Neural cell (in vitro differentiated cells): ENCODE measurements at regions not wholly inside any gene's neighbourhood (a gene's known extent, or its start where the extent isn't known, plus 50 kb on each side); places are given as distances from the start of the nearest gene placed in this dataset.

Source experiments
- H2AFZ ChIP-seq: fragments of 200-600, 300-800 bp; sonication (generic), shearing (Covaris generic); 2 replicates; pipeline ENCODE4 v1.6.0; 2014; ENCODE audit warnings: low read depth, mild to moderate bottlenecking, antibody characterized with exemption, low read length, moderate library complexity
- H3F3A ChIP-seq: fragments of 200-600 bp; shearing (Covaris generic); 2 replicates; pipeline ENCODE4 v1.6.1; 2016; ENCODE audit warnings: mild to moderate bottlenecking, moderate library complexity, mixed read lengths, antibody characterized with exemption, low read length; ENCODE audit not compliant: insufficient read depth, poor library complexity, severe bottlenecking
- H3K27ac ChIP-seq: fragments of 200-600, 300-800 bp; sonication (generic), shearing (Covaris generic); 2 replicates; pipeline ENCODE4 v1.5.1; 2014; ENCODE audit warnings: mild to moderate bottlenecking, low read length, moderate library complexity
- H3K27me3 ChIP-seq: fragments of 300-800, 200-600 bp; sonication (generic), shearing (Covaris generic); 2 replicates; pipeline ENCODE4 v1.6.0; 2014; ENCODE audit warnings: mild to moderate bottlenecking, low read depth, low read length, moderate library complexity; ENCODE audit not compliant: insufficient read depth
- H3K36me3 ChIP-seq: fragments of 300-800, 200-600 bp; sonication (generic), shearing (Covaris generic); 2 replicates; pipeline ENCODE4 v1.5.1; 2014; ENCODE audit warnings: mild to moderate bottlenecking, antibody characterized with exemption, low read length, moderate library complexity; ENCODE audit not compliant: insufficient read depth
- H3K4me2 ChIP-seq: fragments of 300-800, 200-600 bp; sonication (generic), shearing (Covaris generic); 2 replicates; pipeline ENCODE4 v1.6.0; 2014; ENCODE audit warnings: mild to moderate bottlenecking, low read length
- H3K4me3 ChIP-seq: fragments of 300-800, 200-600 bp; sonication (generic), shearing (Covaris generic); 2 replicates; pipeline ENCODE4 v1.5.1; 2014; ENCODE audit warnings: mild to moderate bottlenecking, low read length, moderate library complexity
- H3K79me2 ChIP-seq: fragments of 200-600 bp; shearing (Covaris generic); replicated peaks from 2 replicates; pipeline ENCODE4 v1.6.0; 2014; ENCODE audit warnings: mild to moderate bottlenecking, low read length, moderate library complexity; ENCODE audit not compliant: insufficient read depth
- H3K9ac ChIP-seq: fragments of 300-800, 200-600 bp; sonication (generic), shearing (Covaris generic); 2 replicates; pipeline ENCODE4 v1.6.1; 2016; ENCODE audit warnings: mild to moderate bottlenecking, low read length, mixed read lengths
- H3K9me2 ChIP-seq: fragments of 200-600 bp; shearing (Covaris generic); 2 replicates; pipeline ENCODE4 v1.6.1; 2016; ENCODE audit warnings: mild to moderate bottlenecking, low read length, mixed read lengths; ENCODE audit not compliant: insufficient read depth
- H3K9me3 ChIP-seq: fragments of 200-600, 300-800 bp; sonication (generic), shearing (Covaris generic); 2 replicates; pipeline ENCODE4 v1.6.1; 2016; ENCODE audit warnings: mild to moderate bottlenecking, mixed run types, low read length, moderate library complexity, mixed read lengths
- H4K20me1 ChIP-seq: fragments of 200-600 bp; shearing (Covaris generic); 2 replicates; pipeline ENCODE4 v1.6.1; 2016; ENCODE audit warnings: mild to moderate bottlenecking, mixed run types; ENCODE audit not compliant: insufficient read depth
- CTCF ChIP-seq: fragments of 450-650 bp; IDR thresholded peaks from 2 replicates; pipeline ENCODE4 v1.5.1; 2014; ENCODE audit warnings: antibody characterized with exemption, mild to moderate bottlenecking, moderate library complexity; ENCODE audit not compliant: poor library complexity, severe bottlenecking
- EP300 ChIP-seq: fragments of 450-650 bp; conservative IDR thresholded peaks from 2 replicates; pipeline ENCODE4 v1.6.1; 2014; ENCODE audit warnings: antibody characterized with exemption, mild to moderate bottlenecking, moderate library complexity; ENCODE audit not compliant: poor library complexity, severe bottlenecking
- EZH2 ChIP-seq: fragments of 200-600, 300-800 bp; shearing (Covaris generic), sonication (generic); IDR thresholded peaks from 2 replicates; pipeline ENCODE4 v1.6.1; 2014; ENCODE audit warnings: antibody characterized with exemption, low read length, borderline replicate concordance, mild to moderate bottlenecking; ENCODE audit not compliant: insufficient read depth, poor library complexity, severe bottlenecking
- MXI1 ChIP-seq: fragments of 450-650 bp; conservative IDR thresholded peaks from 2 replicates; pipeline ENCODE4 v1.6.1; 2014; ENCODE audit warnings: antibody characterized with exemption, mild to moderate bottlenecking; ENCODE audit not compliant: poor library complexity, severe bottlenecking
- POLR2AphosphoS5 ChIP-seq: IDR thresholded peaks from 2 replicates; pipeline ENCODE4 v1.6.1; 2012
- RAD21 ChIP-seq: fragments of 450-650 bp; conservative IDR thresholded peaks from 2 replicates; pipeline ENCODE4 v1.6.1; 2014; ENCODE audit warnings: antibody characterized with exemption, mild to moderate bottlenecking, moderate library complexity
- REST ChIP-seq: IDR thresholded peaks from 2 replicates; pipeline ENCODE4 v1.6.1; 2012; ENCODE audit warnings: borderline replicate concordance
- SMC3 ChIP-seq: fragments of 450-650 bp; conservative IDR thresholded peaks from 2 replicates; pipeline ENCODE4 v1.6.1; 2014; ENCODE audit warnings: antibody characterized with exemption, mild to moderate bottlenecking, moderate library complexity; ENCODE audit not compliant: poor library complexity
- TAF1 ChIP-seq: IDR thresholded peaks from 2 replicates; pipeline ENCODE4 v1.6.1; 2012; ENCODE audit warnings: low read depth

GRCh38 chr9:710951-711745 is 130.3 kb upstream of the DMRT1 start:
- H3K79me2 ChIP-seq = no peaks in the 10 kb centered on the region

More at GRCh38 chr9:710951-711745, 130.3 kb upstream of the DMRT1 start:
- H3K9ac ChIP-seq = no peak overlapping the region
- H3K27me3 ChIP-seq = no peaks in the 10 kb centered on the region
- H3K4me3 ChIP-seq = no peak overlapping the region
- no peaks in the 10 kb centered on the region for H4K20me1 ChIP-seq
- TF ChIP-seq SMC3 (no peak), MXI1 (no peak), TAF1 (no peak), POLR2AphosphoS5 (no peak), EZH2 (no peak), RAD21 (no peak), EP300 (no peak), CTCF (no peak), REST (no peak)
- H3F3A ChIP-seq = no peaks in the 10 kb centered on the region
- H3K9me2 ChIP-seq = no peaks in the 10 kb centered on the region
- no peak overlapping the region for H3K4me2 ChIP-seq
- no peak overlapping the region for H2AFZ ChIP-seq
- H3K27ac ChIP-seq = no peak overlapping the region
- H3K36me3 ChIP-seq = no peaks in the 10 kb centered on the region
- H3K9me3 ChIP-seq = no peaks in the 10 kb centered on the region
